Spleen (tissue), 11 donors: ENCODE measurements at regions not wholly inside any gene's neighbourhood (a gene's known extent, or its start where the extent isn't known, plus 50 kb on each side); places are given as distances from the start of the nearest gene placed in this dataset.

Experiments
- DNase-seq: peaks from one replicate; pipeline ENCODE4 v3.0.0-alpha.2; 2020
- H3K27ac ChIP-seq, 8 donors: fragments of 200-600 bp; sonication (generic) in 7 of 8; 1 replicate in 4 of 8; 2 replicates in 4 of 8; pipeline versions ENCODE4 v1.5.0 to v1.8.0; 2016 to 2021; ENCODE audit warnings: inconsistent platforms in 4 of 8, mild to moderate bottlenecking in 4 of 8, moderate library complexity in 1 of 8
- H3K27me3 ChIP-seq, 7 donors: fragments of 200-600 bp; sonication (generic) in 6 of 7; replicated peaks in 1 of 7; 1 replicate in 4 of 7; 2 replicates in 3 of 7; pipeline versions ENCODE4 v1.5.0 to v1.8.0; 2016 to 2021; ENCODE audit warnings: inconsistent platforms in 3 of 7, mild to moderate bottlenecking in 1 of 7
- H3K36me3 ChIP-seq, 6 donors: fragments of 200-600 bp; sonication (generic) in 5 of 6; 1 replicate in 4 of 6; 2 replicates in 2 of 6; pipeline versions ENCODE4 v1.5.0 to v1.8.0; 2016 to 2021; ENCODE audit warnings: inconsistent platforms in 2 of 6
- H3K4me1 ChIP-seq, 6 donors: fragments of 200-600 bp; sonication (generic) in 5 of 6; 1 replicate in 3 of 6; 2 replicates in 3 of 6; pipeline versions ENCODE4 v1.5.0 to v1.8.0; 2016 to 2021; ENCODE audit warnings: inconsistent platforms in 3 of 6
- H3K4me3 ChIP-seq, 8 donors: fragments of 200-600 bp; sonication (generic) in 7 of 8; 1 replicate in 4 of 8; 2 replicates in 4 of 8; pipeline versions ENCODE4 v1.5.0 to v1.8.0; 2016 to 2021; ENCODE audit warnings: inconsistent platforms in 4 of 8, mild to moderate bottlenecking in 4 of 8, moderate library complexity in 2 of 8
- H3K9me3 ChIP-seq, 8 donors: fragments of 200-600 bp; sonication (generic) in 7 of 8; 1 replicate in 4 of 8; 2 replicates in 4 of 8; pipeline versions ENCODE4 v1.5.0 to v1.8.0; 2016 to 2021; ENCODE audit warnings: inconsistent platforms in 4 of 8
- CTCF ChIP-seq, 11 experiments: fragments of 200-600 bp in 7 of 11; fragments of 450-650 bp in 4 of 11; sonication (generic) in 4 of 11; IDR thresholded peaks in 8 of 11; conservative IDR thresholded peaks in 3 of 11; 1 replicate in 7 of 11; 2 replicates in 4 of 11; pipeline versions ENCODE4 v1.4.0 to v1.8.0; 2016 to 2021; ENCODE audit warnings: antibody characterized with exemption in 11 of 11, inconsistent platforms in 4 of 11, mild to moderate bottlenecking in 1 of 11
- POLR2A ChIP-seq, 3 donors: fragments of 450-650 bp; IDR thresholded peaks; one replicate each; pipeline ENCODE4 v1.5.1; 2017; ENCODE audit warnings: antibody characterized with exemption in 3 of 3, mild to moderate bottlenecking in 1 of 3
- POLR2AphosphoS5 ChIP-seq, 3 donors: sonication (generic); formaldehyde crosslinking; IDR thresholded peaks; one replicate each; pipeline ENCODE4 v1.5.1; 2017; ENCODE audit warnings: antibody characterized with exemption in 3 of 3
- WGBS, 5 donors: extraction: QIAGEN DNeasy Blood & Tissue Kit in 3 of 5; methylation state at CpG; one replicate each; pipeline versions ENCODE4 v1.1.5 to v1.1.7; 2013 to 2018; 5-methylcytosine and 5-hydroxymethylcytosine counted together
- intact Hi-C: fragments of 100-400 bp; cut with DNase I; formaldehyde crosslinking; loops from one replicate; pipeline ENCODE4 v1.15.0; 2023; ENCODE audit warnings: low total_unique reads
- donor health status: healthy with polysubstance abuse.
- donor health status: DM: no; HTN: no; CAD: no; lungs with moderate emphysema.
- donor health status: DM: no; HTN: no; CAD: no.
- donor health status: Bipolar disorder and iron deficiency.
- donor health status: healthy.
- donor health status: DM: no; HTN: no; CAD: no.
- donor health status: DM: yes; HTN: yes; CAD: no.

GRCh38 chr3:98961161-98962155, 60.0 kb upstream of the DCBLD2 start:
- Histone ChIP-seq H3K27ac (no peak overlapping the region), H3K27me3 (peaks cover 0 to under 1% (median 0%) of the 10 kb centered on the region in 7 donors), H3K9me3 (no peaks in the 10 kb centered on the region), H3K4me3 (no peak overlapping the region), H3K4me1 (no peaks in the 10 kb centered on the region), H3K36me3 (no peaks in the 10 kb centered on the region)
- no peak for DNase-seq
- TF ChIP-seq POLR2A (IDR thresholded peaks at IDR 0.05) (no peak), CTCF (IDR thresholded peaks at IDR 0.05 in 8 of 11, conservative IDR thresholded peaks at IDR 0.05 in 3 of 11) (no peak), POLR2AphosphoS5 (IDR thresholded peaks at IDR 0.05) (no peak)
- WGBS, 5 donors, result 56 to 71% (median 58%) methylated on average over 2 of the region's 2 CpGs
- intact Hi-C loops, result no loop called here

- Histone ChIP-seq H3K36me3 (no peaks in the 10 kb centered on the region), H3K4me1 (no peaks in the 10 kb centered on the region), H3K9me3 (no peaks in the 10 kb centered on the region), H3K4me3 (no peak overlapping the region), H3K27me3 (peaks cover 0 to 3% (median 0%) of the 10 kb centered on the region in 7 donors), H3K27ac (no peak overlapping the region)
- no peak for DNase-seq
- TF ChIP-seq CTCF (IDR thresholded peaks at IDR 0.05 in 8 of 11, conservative IDR thresholded peaks at IDR 0.05 in 3 of 11), result no peak
- TF ChIP-seq POLR2A (IDR thresholded peaks at IDR 0.05), result no peak
- TF ChIP-seq POLR2AphosphoS5 (IDR thresholded peaks at IDR 0.05), result no peak
- WGBS, 5 donors, result 76 to 89% (median 84%) methylated on average over 2 of the region's 2 CpGs
- intact Hi-C loops, result no loop called here
Observed at GRCh38 chr3:98957681-98958080, 56.2 kb upstream of the DCBLD2 start.

- Histone ChIP-seq H3K36me3 (no peaks in the 10 kb centered on the region), H3K4me3 (no peak overlapping the region), H3K4me1 (no peaks in the 10 kb centered on the region), H3K27me3 (peaks cover 0 to 3% (median 0%) of the 10 kb centered on the region in 7 donors), H3K27ac (no peak overlapping the region), H3K9me3 (no peaks in the 10 kb centered on the region)
- TF ChIP-seq POLR2A (IDR thresholded peaks at IDR 0.05) (no peak), POLR2AphosphoS5 (IDR thresholded peaks at IDR 0.05) (no peak), CTCF (IDR thresholded peaks at IDR 0.05 in 8 of 11, conservative IDR thresholded peaks at IDR 0.05 in 3 of 11) (no peak)
- intact Hi-C loops, result no loop called here
- DNase-seq, result no peak
Observed at GRCh38 chr3:98956008-98956407, 54.5 kb upstream of the DCBLD2 start.

GRCh38 chr3:98954791-98955604, 53.5 kb upstream of the DCBLD2 start:
- WGBS, 5 donors, result 78 to 82% (median 80%) methylated on average over 3 of the region's 3 CpGs
- no peak for TF ChIP-seq CTCF (IDR thresholded peaks at IDR 0.05 in 8 of 11, conservative IDR thresholded peaks at IDR 0.05 in 3 of 11)
- no peak for TF ChIP-seq POLR2AphosphoS5 (IDR thresholded peaks at IDR 0.05)
- no peak for TF ChIP-seq POLR2A (IDR thresholded peaks at IDR 0.05)
- Histone ChIP-seq H3K27ac (no peak overlapping the region), H3K36me3 (no peaks in the 10 kb centered on the region), H3K9me3 (peaks cover 0 to 3% (median 0%) of the 10 kb centered on the region in 8 donors), H3K27me3 (peaks cover 0 to 3% (median 0%) of the 10 kb centered on the region in 7 donors), H3K4me1 (no peaks in the 10 kb centered on the region), H3K4me3 (no peak overlapping the region)
- intact Hi-C loops, result no loop called here
- no peak for DNase-seq
